Erythroblast (primary cell): ENCODE measurements at regions not wholly inside any gene's neighbourhood (a gene's known extent, or its start where the extent isn't known, plus 50 kb on each side); places are given as distances from the start of the nearest gene placed in this dataset.

Source experiments
- GATA1 ChIP-seq: IDR thresholded peaks from 2 replicates; pipeline ENCODE4 v1.6.1; 2011; ENCODE audit warnings: low read depth, mild to moderate bottlenecking, control low read depth, low read length, moderate library complexity
- POLR2A ChIP-seq: IDR thresholded peaks from 2 replicates; pipeline ENCODE4 v1.6.1; 2011; ENCODE audit warnings: mild to moderate bottlenecking, low read length

- TF ChIP-seq POLR2A = no peak
- no peak for TF ChIP-seq GATA1
Measured at GRCh38 chr2:23041443-23041842, 343.5 kb upstream of the KLHL29 start.
